ENCODE measurements at regions not wholly inside any gene's neighbourhood (a gene's known extent, or its start where the extent isn't known, plus 50 kb on each side); places are given as distances from the start of the nearest gene placed in this dataset.

DNA sequence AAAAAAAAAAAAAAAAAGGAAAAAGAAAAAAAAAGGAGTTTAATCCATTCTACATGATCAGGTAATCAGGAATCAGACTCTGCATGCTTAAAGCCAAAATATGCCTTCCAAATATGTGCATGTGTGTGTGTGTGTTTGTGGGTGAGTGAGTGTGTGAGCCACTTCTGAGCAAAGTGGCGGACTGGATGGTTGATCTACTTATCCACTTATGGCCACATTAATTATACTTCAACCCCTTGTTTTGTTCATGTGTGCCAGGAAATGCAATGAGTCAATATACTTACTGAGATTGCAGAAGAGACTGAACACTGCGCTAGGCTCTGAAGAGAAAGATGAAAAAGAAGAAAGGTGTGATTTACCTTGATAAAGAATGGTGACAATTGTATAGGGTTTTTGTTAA is 586.5 kb upstream of the NXPH2 start:
- TF ChIP-seq BHLHE40 (IDR thresholded peaks at IDR 0.05; ENCODE audit: borderline replicate concordance), result no peak
- TF ChIP-seq SUZ12 (IDR thresholded peaks at IDR 0.05), result no peak
- no peak for TF ChIP-seq ELF4 (IDR thresholded peaks at IDR 0.05)
- TF ChIP-seq FOXK2 (IDR thresholded peaks at IDR 0.05), result no peak
- no peak for TF ChIP-seq ZNF384 (IDR thresholded peaks at IDR 0.05)
- TF ChIP-seq NFRKB (IDR thresholded peaks at IDR 0.05), result no peak
- TF ChIP-seq FOXM1 (IDR thresholded peaks at IDR 0.05; ENCODE audit: borderline replicate concordance), result no peak
- no peak for TF ChIP-seq SP1 (IDR thresholded peaks at IDR 0.05)
